A549 (cell line): ENCODE measurements at regions not wholly inside any gene's neighbourhood (a gene's known extent, or its start where the extent isn't known, plus 50 kb on each side); places are given as distances from the start of the nearest gene placed in this dataset.

Experiments used
- ATAC-seq, 2 experiments: fragments of 200-7000 bp in 1 of 2; fragments of >200 bp in 1 of 2; cut with Nextera tagmentation in 1 of 2; cut with Tn5 transposase in 1 of 2; 3 replicates each; pipeline versions ENCODE4 v1.8.0 to v1.9.1; 2018 to 2020; ENCODE audit warnings: mild to moderate bottlenecking in 1 of 2, moderate library complexity in 1 of 2
- CTCF ChIA-PET: fragments of 300-600 bp; sonication (Branson Sonifier 250); formaldehyde crosslinking; extraction: SDS; loops from one replicate; lab custom pipeline; 2021; ENCODE audit warnings: antibody characterized with exemption, inconsistent platforms; lab: Yijun Ruan, JAX
- POLR2A ChIA-PET: fragments of 350-600 bp; formaldehyde crosslinking; extraction: SDS; loops from one replicate; lab custom pipeline; 2021; ENCODE audit warnings: antibody characterized with exemption, inconsistent platforms; lab: Yijun Ruan, JAX
- DNase-seq, 2 experiments: peaks; one replicate each; pipeline versions ENCODE4 v3.0.0 to v3.0.0-alpha.2; 2011 to 2016; ENCODE audit warnings: low read depth in 1 of 2, low spot score in 1 of 2
- FAIRE-seq: peaks from 2 replicates; lab custom pipeline; 2011; peaks lifted over from hg19 to GRCh38; lab: Jason Lieb, UNC
- H3K27ac ChIP-seq, 2 experiments: fragments of >200 bp; sonication (Bioruptor Twin); formaldehyde crosslinking; 3 replicates each; pipeline ENCODE4 v1.5.1; 2016 to 2017
- H3K4me1 ChIP-seq: fragments of >200 bp; sonication (Bioruptor Twin); formaldehyde crosslinking; 3 replicates; pipeline ENCODE4 v1.6.1; 2016
- H3K4me2 ChIP-seq: fragments of >200 bp; sonication (Bioruptor Twin); formaldehyde crosslinking; 3 replicates; pipeline ENCODE4 v1.6.1; 2016
- H3K4me3 ChIP-seq: fragments of >200 bp; sonication (Bioruptor Twin); formaldehyde crosslinking; 3 replicates; pipeline ENCODE4 v1.5.1; 2016
- H3K9me3 ChIP-seq: fragments of >200 bp; sonication (Bioruptor Twin); formaldehyde crosslinking; 3 replicates; pipeline ENCODE4 v1.6.1; 2016
- ATOH8 ChIP-seq: fragments of 250-450 bp; sonication (Bioruptor Pico); IDR thresholded peaks from 2 replicates; pipeline ENCODE4 v1.5.0; 2020; ENCODE audit warnings: low read depth, mild to moderate bottlenecking, moderate library complexity
- CTCF ChIP-seq: fragments of >200 bp; sonication (Bioruptor Twin); formaldehyde crosslinking; IDR thresholded peaks from 3 replicates; pipeline ENCODE4 v1.5.1; 2016
- E2F6 ChIP-seq: IDR thresholded peaks from 2 replicates; pipeline ENCODE4 v1.6.1; 2012; ENCODE audit warnings: low read depth, borderline replicate concordance
- HMGXB4 ChIP-seq: fragments of 250-450 bp; sonication (Bioruptor Pico); IDR thresholded peaks from 2 replicates; pipeline ENCODE4 v1.5.0; 2021; ENCODE audit warnings: mild to moderate bottlenecking, moderate library complexity, borderline replicate concordance
- HOXA7 ChIP-seq: fragments of 250-450 bp; sonication (Bioruptor Pico); IDR thresholded peaks from 2 replicates; pipeline ENCODE4 v1.5.0; 2020; ENCODE audit warnings: mild to moderate bottlenecking, moderate library complexity
- MAFK ChIP-seq: fragments of 450-650 bp; IDR thresholded peaks from 2 replicates; pipeline ENCODE4 v1.6.1; 2014; ENCODE audit not compliant: partially characterized antibody
- NFE2L2 ChIP-seq: fragments of 150-350 bp; conservative IDR thresholded peaks from 2 replicates; pipeline ENCODE4 v1.6.1; 2014; ENCODE audit warnings: low read length
- ZFP36 ChIP-seq: fragments of 450-650 bp; IDR thresholded peaks from 2 replicates; pipeline ENCODE4 v1.6.1; 2014; ENCODE audit warnings: borderline replicate concordance; ENCODE audit not compliant: partially characterized antibody
- ZNF302 ChIP-seq: fragments of 250-450 bp; sonication (Bioruptor Pico); IDR thresholded peaks from 2 replicates; pipeline ENCODE4 v1.9.0; 2021; ENCODE audit warnings: inconsistent platforms, mild to moderate bottlenecking, moderate library complexity
- WGBS: methylation state at CpG from one replicate; pipeline ENCODE4 v1.1.6; 2017; ENCODE audit errors: missing lambda C conversion rate; 5-methylcytosine and 5-hydroxymethylcytosine counted together
- TF ChIP-seq, protein P1 (sequence below): fragments of 200-600 bp; sonication (generic); IDR thresholded peaks from 2 replicates; pipeline ENCODE4 v1.6.1; 2016; ENCODE audit warnings: antibody characterized with exemption, mild to moderate bottlenecking, moderate library complexity

GRCh38 chr20:59405226-59406200 lies 105.1 kb downstream of the EDN3 start:
- no peak for DNase-seq
- H3K27ac ChIP-seq, result no peak overlapping the region
- no peak overlapping the region for H3K4me3 ChIP-seq
- H3K4me1 ChIP-seq, result peaks cover 21% of the 10 kb centered on the region
- H3K9me3 ChIP-seq, result no peaks in the 10 kb centered on the region
- CTCF ChIA-PET, result interaction anchor here (0.6 to 4.3 kb wide), 16 partner anchors 7 to 541 kb away, joined by 3 to 37 read pairs (median 12); no protein-coding TSS in a partner anchor
- TF ChIP-seq MAFK (peak; percentile 44), E2F6 (no peak), ZFP36 (no peak), HOXA7 (CRISPR knock-in tag) (no peak), ZNF302 (CRISPR knock-in tag) (no peak), CTCF (no peak), ATOH8 (CRISPR knock-in tag) (no peak)
- TF ChIP-seq, all 56 proteins: peak for 1
- FAIRE-seq (no peak), ATAC-seq (no peak)
- no peak overlapping the region for H3K4me2 ChIP-seq
- WGBS, result 66% methylated on average over 13 of the region's 15 CpGs
- POLR2A ChIA-PET, result no interaction called here

GRCh38 chr20:59406446-59406845 lies 106.0 kb downstream of the EDN3 start:
- FAIRE-seq, result no peak

More at GRCh38 chr20:59406446-59406845, 106.0 kb downstream of the EDN3 start:
- H3K4me3 ChIP-seq, result no peak overlapping the region
- ATAC-seq (no peak), DNase-seq (no peak)
- H3K27ac ChIP-seq, result no peak overlapping the region
- H3K9me3 ChIP-seq, result no peaks in the 10 kb centered on the region
- CTCF ChIA-PET, result interaction anchor here (1.0 to 4.3 kb wide), 8 partner anchors 9 to 542 kb away, joined by 3 to 33 read pairs (median 4); no protein-coding TSS in a partner anchor
- WGBS, result 62% methylated on average over 4 of the region's 4 CpGs
- no peak overlapping the region for H3K4me2 ChIP-seq
- TF ChIP-seq MAFK (no peak), NFE2L2 (no peak), HOXA7 (CRISPR knock-in tag) (no peak), HMGXB4 (CRISPR knock-in tag) (no peak)
- TF ChIP-seq, protein P1, sequence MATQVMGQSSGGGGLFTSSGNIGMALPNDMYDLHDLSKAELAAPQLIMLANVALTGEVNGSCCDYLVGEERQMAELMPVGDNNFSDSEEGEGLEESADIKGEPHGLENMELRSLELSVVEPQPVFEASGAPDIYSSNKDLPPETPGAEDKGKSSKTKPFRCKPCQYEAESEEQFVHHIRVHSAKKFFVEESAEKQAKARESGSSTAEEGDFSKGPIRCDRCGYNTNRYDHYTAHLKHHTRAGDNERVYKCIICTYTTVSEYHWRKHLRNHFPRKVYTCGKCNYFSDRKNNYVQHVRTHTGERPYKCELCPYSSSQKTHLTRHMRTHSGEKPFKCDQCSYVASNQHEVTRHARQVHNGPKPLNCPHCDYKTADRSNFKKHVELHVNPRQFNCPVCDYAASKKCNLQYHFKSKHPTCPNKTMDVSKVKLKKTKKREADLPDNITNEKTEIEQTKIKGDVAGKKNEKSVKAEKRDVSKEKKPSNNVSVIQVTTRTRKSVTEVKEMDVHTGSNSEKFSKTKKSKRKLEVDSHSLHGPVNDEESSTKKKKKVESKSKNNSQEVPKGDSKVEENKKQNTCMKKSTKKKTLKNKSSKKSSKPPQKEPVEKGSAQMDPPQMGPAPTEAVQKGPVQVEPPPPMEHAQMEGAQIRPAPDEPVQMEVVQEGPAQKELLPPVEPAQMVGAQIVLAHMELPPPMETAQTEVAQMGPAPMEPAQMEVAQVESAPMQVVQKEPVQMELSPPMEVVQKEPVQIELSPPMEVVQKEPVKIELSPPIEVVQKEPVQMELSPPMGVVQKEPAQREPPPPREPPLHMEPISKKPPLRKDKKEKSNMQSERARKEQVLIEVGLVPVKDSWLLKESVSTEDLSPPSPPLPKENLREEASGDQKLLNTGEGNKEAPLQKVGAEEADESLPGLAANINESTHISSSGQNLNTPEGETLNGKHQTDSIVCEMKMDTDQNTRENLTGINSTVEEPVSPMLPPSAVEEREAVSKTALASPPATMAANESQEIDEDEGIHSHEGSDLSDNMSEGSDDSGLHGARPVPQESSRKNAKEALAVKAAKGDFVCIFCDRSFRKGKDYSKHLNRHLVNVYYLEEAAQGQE, result no peak
- TF ChIP-seq, all 56 proteins: peak for 0
- POLR2A ChIA-PET, result no interaction called here
- H3K4me1 ChIP-seq, result peaks cover 21% of the 10 kb centered on the region
